GM21515 (cell line): ENCODE measurements at regions not wholly inside any gene's neighbourhood (a gene's known extent, or its start where the extent isn't known, plus 50 kb on each side); places are given as distances from the start of the nearest gene placed in this dataset.

Experiments used
- ATAC-seq: cut with Tn5 transposase; IDR thresholded peaks from one replicate; pipeline ENCODE4 v1.9.1; 2021; ENCODE audit not compliant: unreplicated experiment

GRCh38 chr7:34453150-34453549 is 204.9 kb upstream of the NPSR1 start:
- no peak for ATAC-seq

DNA sequence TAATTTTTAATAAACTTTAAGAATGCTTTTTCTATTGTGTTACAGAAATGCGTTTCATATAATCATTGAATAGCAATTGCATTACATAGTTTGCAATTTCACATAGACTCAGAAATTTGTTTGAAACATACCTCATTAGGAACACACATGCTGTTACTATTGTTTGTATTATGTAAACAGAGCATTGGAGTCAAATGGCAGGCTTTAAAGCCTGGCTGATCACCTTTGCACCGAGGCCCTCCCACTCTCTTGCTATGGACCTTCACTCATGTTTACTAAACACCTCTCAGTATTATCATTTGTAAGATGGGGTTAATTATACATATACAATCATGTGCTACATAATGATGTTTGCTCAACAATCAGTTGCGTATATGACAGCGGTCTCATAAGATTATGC is 203.6 kb upstream of the NPSR1 start:
- ATAC-seq: no peak

DNA sequence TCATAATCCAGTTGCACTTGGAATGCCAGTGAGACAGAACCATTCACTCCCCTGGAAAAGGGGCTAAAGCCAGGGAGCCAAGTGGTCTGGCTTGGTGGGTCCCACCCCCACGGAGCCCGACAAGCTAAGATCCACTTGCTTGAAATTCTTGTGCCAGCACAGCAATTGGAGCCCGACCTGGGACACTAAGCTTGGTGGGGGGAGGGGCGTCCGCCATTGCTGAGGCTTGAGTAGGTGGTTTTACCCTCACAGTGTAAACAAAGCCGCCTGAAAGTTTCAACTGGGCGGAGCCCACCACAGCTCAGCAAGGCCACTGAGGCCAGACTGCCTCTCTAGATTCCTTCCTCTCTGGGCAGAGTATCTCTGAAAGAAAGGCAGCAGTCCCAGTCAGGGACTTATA is 200.7 kb upstream of the NPSR1 start:
- no peak for ATAC-seq

GRCh38 chr7:34463830-34464229 is 194.2 kb upstream of the NPSR1 start:
- no peak for ATAC-seq

- no peak for ATAC-seq
Measured at GRCh38 chr7:34471844-34472243, 186.2 kb upstream of the NPSR1 start.

DNA sequence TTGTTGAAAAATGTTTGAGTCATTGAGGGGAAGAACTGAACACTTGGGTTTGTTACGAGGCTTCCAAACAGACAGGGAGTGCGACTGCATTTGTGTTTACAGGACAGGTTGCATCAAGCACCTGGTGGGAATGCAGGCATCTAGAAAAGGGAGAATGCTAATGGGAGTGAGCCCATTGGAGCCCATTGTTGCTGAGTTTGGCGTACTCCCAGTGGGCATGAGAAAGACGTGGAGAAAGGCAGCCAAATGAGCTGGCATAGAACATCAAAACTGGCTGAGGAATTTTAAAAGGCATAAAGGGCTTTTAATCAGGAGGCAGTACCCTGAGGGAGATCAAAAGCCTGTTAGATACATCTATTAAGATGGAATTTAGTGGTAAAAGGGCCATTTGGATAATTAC is 171.6 kb upstream of the NPSR1 start:
- no peak for ATAC-seq

DNA sequence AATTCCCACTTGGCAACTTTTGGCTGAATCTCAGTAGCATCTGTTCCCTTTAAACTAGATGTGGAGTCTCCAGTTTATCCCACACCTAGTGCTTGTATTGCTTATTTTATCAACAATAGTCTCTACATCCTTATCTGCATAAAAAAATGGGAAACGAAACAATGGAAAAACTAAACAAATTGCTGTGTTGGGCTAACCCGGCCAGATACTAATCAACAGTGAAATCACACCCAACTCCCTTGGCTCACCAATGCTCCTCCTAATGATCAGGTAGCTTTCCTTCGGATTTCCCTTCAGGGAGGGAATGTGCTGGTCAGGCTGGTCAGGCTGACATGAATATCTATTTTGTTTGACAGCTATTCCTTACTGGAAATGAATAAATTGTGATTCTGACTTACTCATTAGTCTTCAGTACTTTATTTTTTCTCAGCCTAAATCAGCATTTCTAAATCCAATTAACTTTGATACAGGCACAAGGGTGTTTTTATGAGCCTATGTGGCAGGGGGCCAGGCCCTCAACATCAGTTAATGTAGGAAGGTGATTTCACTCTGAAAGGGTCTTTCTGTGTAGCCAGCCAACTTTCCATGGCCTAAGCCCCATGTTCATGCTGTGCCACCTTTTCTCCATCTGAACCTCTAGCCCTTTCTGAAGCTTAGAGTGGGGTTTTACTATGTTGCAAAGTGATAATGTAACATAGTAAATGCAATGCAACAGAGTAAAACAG is 170.5 kb upstream of the NPSR1 start:
- ATAC-seq: no peak

- no peak for ATAC-seq
Measured at GRCh38 chr7:34488766-34489165, 169.3 kb upstream of the NPSR1 start.

DNA sequence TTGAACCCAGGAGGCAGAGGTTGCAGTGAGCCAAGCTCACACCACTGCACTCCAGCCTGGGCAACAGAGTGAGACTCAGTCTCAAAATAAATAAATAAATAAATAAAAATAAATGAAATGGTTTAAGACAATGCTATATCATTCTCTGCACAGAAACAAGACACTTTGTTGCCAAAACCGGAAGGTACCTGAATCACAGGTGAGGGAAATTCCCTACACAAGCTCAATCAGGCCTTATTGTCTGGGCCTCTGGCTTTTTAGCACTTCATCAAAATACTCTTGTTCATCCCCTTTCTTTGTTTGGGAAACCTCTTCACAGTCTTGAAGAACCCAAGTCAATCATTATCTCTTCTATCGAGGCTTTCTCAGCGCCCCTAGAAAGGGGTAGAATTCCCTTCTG is 166.1 kb upstream of the NPSR1 start:
- no peak for ATAC-seq

GRCh38 chr7:34493752-34494151 is 164.3 kb upstream of the NPSR1 start:
- ATAC-seq: no peak

DNA sequence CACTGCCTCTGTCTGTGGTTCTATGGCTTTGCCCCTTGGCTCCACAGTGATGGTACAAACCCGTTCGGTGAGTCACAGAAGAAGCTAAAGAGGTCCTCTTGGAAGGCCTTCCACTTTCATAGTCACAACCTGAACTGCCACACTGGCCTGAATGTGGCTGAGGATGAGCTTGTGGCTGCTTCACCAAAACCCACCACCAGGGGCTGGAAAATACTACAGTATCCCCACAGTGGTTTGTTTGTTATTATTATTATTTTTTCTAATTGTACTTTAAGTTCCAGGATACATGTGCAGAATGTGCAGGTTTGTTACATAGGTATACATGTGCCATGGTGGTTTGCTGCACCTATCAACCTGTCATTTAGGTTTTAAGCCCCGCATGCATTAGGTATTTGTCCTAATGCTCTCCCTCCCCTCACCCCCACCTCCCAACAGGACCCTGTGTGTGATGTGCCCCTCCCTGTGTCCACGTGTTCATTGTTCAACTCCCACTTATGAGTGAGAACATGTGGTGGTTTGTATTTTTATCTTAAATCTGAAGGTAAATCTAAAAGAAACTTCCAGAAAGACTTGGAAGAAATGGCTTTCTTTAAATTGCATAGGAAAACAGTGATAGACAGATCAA is 160.8 kb upstream of the NPSR1 start:
- no peak for ATAC-seq

GRCh38 chr7:34501156-34501555 is 156.9 kb upstream of the NPSR1 start:
- ATAC-seq: no peak

DNA sequence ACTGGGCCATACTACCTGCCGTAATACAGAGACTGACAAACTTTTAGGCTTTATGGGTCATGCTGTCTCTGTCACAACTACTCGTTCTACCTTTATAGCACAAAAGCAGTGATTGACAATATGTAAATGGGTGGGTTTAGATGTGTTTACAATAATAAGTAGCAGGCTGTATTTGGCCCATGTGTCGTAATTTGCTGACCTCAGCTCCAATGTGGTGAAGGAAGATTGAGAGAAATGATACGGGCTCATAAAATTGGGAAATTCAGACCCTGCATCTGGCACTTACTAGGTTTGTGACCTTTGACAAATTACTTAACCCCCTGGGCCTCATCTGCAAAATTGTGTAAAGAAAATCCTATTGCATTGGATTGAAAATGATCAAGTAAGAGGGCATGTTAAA is 150.8 kb upstream of the NPSR1 start:
- no peak for ATAC-seq

DNA sequence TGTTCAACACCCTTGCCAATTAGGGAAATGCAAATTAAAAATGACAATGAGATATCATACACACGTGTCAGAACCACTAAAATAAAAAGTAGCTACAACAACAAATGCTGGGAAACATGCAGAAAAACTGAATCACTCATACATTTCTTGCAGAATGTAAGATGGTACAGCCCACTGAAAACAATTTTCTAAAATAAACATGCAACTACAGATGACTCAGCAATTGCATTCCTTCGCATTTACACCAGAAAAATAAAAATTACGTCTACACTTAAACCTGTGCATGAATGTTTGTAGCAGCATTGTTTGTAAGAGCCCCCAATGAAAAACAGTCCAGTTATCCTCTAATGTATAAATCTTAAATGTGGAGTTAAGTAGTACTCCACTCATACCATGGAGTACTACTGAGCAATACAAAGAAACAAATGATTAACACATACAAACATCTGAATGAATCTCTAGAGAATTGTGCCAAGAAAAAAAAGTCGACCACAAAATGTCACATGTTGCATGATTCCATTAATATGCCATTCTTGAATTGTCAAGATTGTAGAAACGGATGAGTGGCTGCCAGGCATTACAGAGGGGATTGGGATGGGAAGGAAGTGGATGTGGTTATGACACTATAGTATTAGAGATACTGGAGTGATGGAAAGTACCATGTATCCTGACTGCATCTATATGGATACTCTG is 134.6 kb upstream of the NPSR1 start:
- no peak for ATAC-seq

DNA sequence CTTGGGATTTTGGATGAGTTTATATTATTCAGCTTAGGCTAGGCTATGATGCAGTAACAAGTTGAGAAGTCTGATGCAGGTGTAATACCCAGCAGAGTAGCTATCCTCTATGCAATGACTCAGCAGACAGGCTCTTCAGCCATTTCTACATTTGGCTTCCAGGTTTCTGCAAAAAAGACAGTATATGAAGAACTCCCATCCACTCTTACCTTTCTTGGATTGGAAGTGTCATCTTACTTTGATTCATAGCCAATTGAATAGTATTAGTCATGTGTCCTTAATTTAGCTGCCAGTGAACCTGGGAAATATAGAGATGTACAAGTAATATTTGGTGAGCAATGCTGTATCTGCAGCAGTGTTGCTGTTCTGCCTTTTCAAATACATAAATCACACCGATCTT is 127.8 kb upstream of the NPSR1 start:
- no peak for ATAC-seq

DNA sequence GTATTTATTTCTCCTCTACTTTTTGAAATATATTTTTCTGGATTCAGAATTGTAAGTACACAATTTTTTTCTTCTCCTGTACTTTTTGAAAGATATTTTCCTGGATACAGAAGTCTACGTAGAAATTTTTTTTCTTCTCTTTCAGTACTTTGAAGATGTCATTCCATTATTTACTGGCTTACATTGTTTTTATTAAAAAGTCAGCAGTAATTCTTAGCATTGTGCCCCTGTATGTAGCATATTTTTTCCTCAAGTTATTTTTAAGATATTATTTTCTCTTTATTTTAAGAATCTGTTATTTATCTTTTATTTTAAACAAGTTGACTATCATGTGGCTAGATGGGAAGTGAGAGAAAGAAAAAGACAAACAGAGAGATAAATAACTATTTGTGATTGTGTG is 119.0 kb upstream of the NPSR1 start:
- ATAC-seq: no peak

DNA sequence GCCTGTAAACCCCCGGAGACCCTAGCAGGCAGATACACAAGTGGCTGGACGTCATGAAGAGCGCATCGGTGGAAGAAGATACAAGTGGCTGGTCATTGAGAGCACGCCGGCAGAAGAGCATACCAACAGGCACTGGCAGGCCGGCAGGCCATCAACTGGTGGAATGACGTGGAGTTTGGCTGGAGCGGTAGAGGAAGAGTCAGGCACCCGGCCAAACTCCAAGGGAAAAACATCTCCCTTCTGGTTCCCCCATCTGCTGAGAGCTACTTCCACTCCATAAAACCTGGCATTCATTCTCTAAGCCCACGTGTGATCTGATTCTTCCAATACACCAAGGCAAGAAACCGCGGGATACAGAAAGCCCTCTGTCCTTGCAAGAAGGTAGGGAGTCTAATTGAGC is 113.4 kb upstream of the NPSR1 start:
- no peak for ATAC-seq

DNA sequence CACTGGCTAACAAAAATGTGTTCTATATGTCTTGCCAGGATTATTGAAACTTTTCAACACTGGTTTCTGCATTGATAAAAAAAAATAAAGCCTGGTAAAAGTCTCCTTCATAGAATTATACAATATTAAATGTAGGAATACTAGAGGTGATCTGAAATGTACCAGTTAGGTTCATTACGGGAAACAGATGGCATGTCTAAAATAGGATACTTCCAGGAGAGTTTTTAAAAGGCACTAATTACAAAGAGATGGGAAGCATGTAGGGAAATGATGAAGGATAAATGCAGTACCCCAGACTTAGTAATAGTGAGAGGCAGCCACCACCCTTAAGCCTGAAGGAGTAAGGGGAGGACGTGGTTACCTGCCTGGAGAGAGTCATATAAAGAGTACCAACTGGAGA is 107.0 kb upstream of the NPSR1 start:
- no peak for ATAC-seq

DNA sequence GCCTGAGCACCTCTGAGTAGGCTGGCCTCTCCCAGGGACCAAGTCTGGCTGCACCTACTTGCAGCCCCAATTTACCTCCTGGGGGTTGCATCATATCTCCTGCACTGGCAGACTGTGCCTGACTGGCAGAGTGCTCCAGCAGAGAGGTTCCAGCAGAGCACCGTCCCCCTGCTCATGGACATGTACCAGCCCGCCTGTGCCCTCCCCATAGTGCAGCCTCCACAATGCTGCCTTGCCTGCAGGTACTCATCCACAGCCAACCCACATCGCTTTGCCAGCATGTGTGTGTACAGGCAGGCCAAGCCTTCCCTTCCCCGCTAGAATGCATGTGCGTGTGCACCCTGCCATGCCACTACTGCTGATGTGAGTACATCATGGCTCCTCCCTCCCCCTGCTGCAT is 105.5 kb upstream of the NPSR1 start:
- ATAC-seq: no peak

DNA sequence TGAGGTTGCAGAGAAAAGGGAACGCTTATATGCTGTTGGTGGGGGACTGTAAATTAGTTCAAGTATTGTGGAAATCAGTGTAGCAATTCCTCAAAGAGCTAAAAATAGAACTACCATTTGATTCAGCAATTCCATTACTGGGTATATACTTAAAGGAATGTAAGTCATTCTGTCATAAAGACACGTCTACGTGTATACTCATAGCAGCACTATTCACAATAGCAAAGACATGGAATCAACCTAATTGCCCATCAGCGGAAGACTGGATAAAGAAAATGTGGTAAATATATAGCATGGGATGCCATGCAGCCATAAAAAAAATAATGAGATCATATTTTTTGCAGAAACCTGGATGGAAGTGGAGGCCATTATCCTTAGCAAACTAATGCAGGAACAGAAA is 100.0 kb upstream of the NPSR1 start:
- ATAC-seq: no peak

DNA sequence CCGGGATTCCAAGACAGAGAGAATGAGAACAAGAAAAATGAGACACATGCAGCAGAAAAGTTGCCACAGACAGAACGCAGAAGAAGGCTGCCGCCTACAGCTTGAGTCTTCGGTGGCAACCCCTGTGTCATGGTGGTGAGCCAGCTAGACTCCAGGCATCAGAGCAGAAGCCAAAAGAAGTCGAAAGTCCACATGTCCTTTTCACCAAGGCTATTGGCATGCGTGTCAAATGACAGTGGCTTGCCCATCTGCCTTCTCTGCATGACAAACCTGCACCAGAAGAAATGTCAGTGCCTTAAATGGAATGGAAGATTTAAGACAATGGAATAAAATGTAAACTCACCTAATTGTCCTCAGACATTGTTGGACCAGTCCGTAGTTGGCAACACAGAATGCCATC is 93.9 kb upstream of the NPSR1 start:
- no peak for ATAC-seq

GRCh38 chr7:34567906-34568305 is 90.1 kb upstream of the NPSR1 start:
- ATAC-seq: no peak
